ENCODE measurements at regions not wholly inside any gene's neighbourhood (a gene's known extent, or its start where the extent isn't known, plus 50 kb on each side); places are given as distances from the start of the nearest gene placed in this dataset.

DNA sequence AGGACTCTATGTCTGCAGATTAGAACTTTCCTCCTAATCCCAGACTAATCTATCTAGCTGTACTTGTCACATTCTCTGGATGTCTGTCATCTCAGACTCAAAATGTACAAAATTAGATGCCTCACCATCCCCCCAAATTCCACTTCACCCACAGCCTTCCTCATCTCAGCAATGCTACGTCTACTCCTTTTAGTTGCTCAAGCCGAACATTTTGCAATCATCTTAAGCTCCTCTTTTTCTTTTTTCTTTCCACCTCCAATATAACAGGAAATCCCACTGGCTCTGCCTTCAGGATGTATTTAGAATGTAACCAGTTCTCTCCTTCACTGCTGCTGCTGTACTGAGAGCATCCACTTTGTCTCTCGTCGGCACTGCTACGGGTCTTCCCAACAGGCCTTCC, 1091.8 kb downstream of the TBC1D22A start:
- Histone ChIP-seq H3K27me3 (no peaks in the 10 kb centered on the region), H3K9me3 (no peaks in the 10 kb centered on the region), H3K4me3 (no peak overlapping the region), H3K27ac (no peak overlapping the region), H3K4me1 (no peaks in the 10 kb centered on the region), H3K36me3 (no peaks in the 10 kb centered on the region)
- no peak for DNase-seq
- no peak for TF ChIP-seq POLR2AphosphoS5 (IDR thresholded peaks at IDR 0.05)
- TF ChIP-seq EP300 (IDR thresholded peaks at IDR 0.05) = no peak
- no peak for TF ChIP-seq POLR2A (IDR thresholded peaks at IDR 0.05)
- TF ChIP-seq, protein P1, sequence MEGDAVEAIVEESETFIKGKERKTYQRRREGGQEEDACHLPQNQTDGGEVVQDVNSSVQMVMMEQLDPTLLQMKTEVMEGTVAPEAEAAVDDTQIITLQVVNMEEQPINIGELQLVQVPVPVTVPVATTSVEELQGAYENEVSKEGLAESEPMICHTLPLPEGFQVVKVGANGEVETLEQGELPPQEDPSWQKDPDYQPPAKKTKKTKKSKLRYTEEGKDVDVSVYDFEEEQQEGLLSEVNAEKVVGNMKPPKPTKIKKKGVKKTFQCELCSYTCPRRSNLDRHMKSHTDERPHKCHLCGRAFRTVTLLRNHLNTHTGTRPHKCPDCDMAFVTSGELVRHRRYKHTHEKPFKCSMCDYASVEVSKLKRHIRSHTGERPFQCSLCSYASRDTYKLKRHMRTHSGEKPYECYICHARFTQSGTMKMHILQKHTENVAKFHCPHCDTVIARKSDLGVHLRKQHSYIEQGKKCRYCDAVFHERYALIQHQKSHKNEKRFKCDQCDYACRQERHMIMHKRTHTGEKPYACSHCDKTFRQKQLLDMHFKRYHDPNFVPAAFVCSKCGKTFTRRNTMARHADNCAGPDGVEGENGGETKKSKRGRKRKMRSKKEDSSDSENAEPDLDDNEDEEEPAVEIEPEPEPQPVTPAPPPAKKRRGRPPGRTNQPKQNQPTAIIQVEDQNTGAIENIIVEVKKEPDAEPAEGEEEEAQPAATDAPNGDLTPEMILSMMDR (IDR thresholded peaks at IDR 0.05) = no peak
- intact Hi-C loops (cut with DNase I) = no loop called here
- 73 to 89% methylated on average over 5 of the region's 5 CpGs for WGBS, 2 donors

DNA sequence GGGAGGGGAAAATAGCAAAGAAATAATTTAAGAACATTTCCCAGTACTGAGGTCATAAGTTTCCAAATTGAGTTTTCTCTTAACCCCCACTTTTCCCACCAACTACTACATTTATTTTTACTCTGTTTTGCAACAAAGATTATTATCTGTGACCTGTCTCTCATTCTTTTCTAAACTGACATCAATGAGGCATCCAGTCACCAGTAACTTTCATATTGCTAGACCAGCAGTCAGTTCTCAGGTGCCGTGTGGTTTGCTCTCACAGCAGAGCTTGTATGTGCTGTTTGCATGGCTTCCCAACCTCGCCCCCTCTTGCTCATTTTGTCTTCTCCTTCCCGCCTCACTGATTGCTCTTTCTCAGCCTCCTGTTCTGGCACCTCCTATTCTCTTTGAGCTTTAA, 1091.3 kb downstream of the TBC1D22A start:
- H3K9me3 ChIP-seq = no peaks in the 10 kb centered on the region
- H3K4me3 ChIP-seq = no peak overlapping the region
- H3K27ac ChIP-seq = no peak overlapping the region
- WGBS, 2 donors = 59 to 75% methylated on average over 3 of the region's 3 CpGs
- H3K36me3 ChIP-seq = no peaks in the 10 kb centered on the region
- DNase-seq = no peak
- TF ChIP-seq, protein P1 (IDR thresholded peaks at IDR 0.05) = no peak
- TF ChIP-seq EP300 (IDR thresholded peaks at IDR 0.05) = no peak
- TF ChIP-seq POLR2A (IDR thresholded peaks at IDR 0.05) = no peak
- intact Hi-C loops (cut with DNase I) = no loop called here
- no peaks in the 10 kb centered on the region for H3K27me3 ChIP-seq
- H3K4me1 ChIP-seq = no peaks in the 10 kb centered on the region

DNA sequence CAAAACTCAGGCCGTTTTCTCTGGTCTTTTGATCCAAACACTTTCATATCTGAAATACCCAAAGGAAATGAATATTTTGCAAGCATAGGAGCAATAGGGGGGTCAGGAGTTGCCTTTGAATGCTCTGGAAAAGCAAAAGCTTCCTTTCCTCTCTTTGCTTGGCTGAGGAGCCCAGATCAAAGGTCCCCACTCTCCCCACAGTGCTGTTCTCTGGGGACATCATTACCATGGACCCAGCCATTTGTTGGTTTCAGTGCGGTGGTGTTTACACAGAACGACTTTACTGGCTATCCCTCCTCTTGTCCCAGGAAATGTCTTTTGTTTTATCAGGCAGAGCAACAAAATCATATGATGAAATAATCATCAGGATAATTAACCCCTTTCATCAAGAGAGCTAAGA, 1089.1 kb downstream of the TBC1D22A start:
- 13 to 30% methylated on average over 3 of the region's 3 CpGs for WGBS, 2 donors
- Histone ChIP-seq H3K4me3 (no peak overlapping the region), H3K4me1 (no peaks in the 10 kb centered on the region), H3K9me3 (no peaks in the 10 kb centered on the region), H3K27me3 (no peaks in the 10 kb centered on the region), H3K27ac (no peak overlapping the region), H3K36me3 (no peaks in the 10 kb centered on the region)
- intact Hi-C loops (cut with DNase I) = no loop called here
- DNase-seq = no peak
- TF ChIP-seq POLR2A (IDR thresholded peaks at IDR 0.05) (no peak), POLR2AphosphoS5 (IDR thresholded peaks at IDR 0.05) (no peak), EP300 (IDR thresholded peaks at IDR 0.05) (no peak)
- TF ChIP-seq, protein P1 (IDR thresholded peaks at IDR 0.05) = no peak

DNA sequence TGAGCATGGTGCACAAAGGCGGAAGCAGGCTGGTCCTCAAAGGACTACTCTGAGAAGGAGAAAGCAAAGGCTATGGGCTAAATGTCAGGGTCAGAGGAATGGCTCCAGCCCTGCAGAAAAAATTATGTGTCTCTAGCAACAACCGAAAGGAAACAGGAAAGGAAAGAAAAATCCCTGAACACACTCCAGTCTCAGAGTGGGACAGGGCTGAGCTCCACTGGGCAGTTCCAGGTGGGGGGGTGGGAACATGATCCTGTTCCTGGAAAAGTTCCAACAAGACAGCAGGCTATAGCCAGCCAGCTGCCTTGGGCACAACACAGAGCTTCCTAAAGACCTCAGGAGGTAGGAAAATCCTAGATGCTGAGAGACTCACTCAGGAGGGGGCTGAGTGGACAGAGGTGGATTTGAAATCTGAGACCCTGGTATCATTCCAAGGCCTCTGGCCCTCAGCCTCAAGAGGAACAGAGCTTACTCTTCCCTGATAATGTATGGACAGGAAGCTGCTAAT, 1088.2 kb downstream of the TBC1D22A start:
- no peaks in the 10 kb centered on the region for H3K9me3 ChIP-seq
- H3K27me3 ChIP-seq = peaks cover 0 to 7% (median 0%) of the 10 kb centered on the region in 3 donors
- intact Hi-C loops (cut with DNase I) = no loop called here
- no peak for TF ChIP-seq EP300 (IDR thresholded peaks at IDR 0.05)
- no peak for TF ChIP-seq POLR2A (IDR thresholded peaks at IDR 0.05)
- TF ChIP-seq POLR2AphosphoS5 (IDR thresholded peaks at IDR 0.05) = no peak
- TF ChIP-seq, protein P1 (IDR thresholded peaks at IDR 0.05) = no peak
- H3K4me3 ChIP-seq = no peak overlapping the region
- DNase-seq = no peak
- no peak overlapping the region for H3K27ac ChIP-seq
- no peaks in the 10 kb centered on the region for H3K36me3 ChIP-seq
- 70 to 78% methylated on average over 2 of the region's 2 CpGs for WGBS, 2 donors
- no peaks in the 10 kb centered on the region for H3K4me1 ChIP-seq

DNA sequence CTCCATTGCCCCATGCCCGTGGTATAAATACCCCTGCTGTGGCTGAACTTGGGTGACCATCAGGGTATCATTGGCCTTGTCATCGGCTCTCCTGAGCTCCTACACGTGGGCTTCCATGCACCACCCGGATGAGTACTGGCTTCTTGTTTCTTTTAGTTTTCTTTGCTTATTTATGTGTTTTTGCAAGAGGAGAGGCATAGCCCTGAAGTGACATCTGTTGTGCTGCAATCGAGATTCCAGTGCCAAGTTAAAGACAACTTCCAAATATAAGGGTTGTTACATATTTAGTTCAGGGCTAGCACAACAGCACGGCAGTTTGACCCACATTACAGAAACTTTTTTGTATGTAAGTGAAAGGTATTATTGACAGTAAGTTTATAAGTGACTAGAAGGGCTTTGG, 1087.1 kb downstream of the TBC1D22A start:
- DNase-seq = no peak
- WGBS, 2 donors = 64 to 71% methylated on average over 6 of the region's 6 CpGs

More for the DNA sequence above, 1087.1 kb downstream of the TBC1D22A start:
- no peak overlapping the region for H3K4me3 ChIP-seq
- no peaks in the 10 kb centered on the region for H3K9me3 ChIP-seq
- peaks cover 0 to 9% (median 0%) of the 10 kb centered on the region in 3 donors for H3K27me3 ChIP-seq
- intact Hi-C loops (cut with DNase I) = no loop called here
- H3K36me3 ChIP-seq = no peaks in the 10 kb centered on the region
- no peaks in the 10 kb centered on the region for H3K4me1 ChIP-seq
- no peak overlapping the region for H3K27ac ChIP-seq
- TF ChIP-seq EP300 (IDR thresholded peaks at IDR 0.05) (no peak), POLR2AphosphoS5 (IDR thresholded peaks at IDR 0.05) (no peak)
